Endothelial cell (in vitro differentiated cells): ENCODE measurements at regions not wholly inside any gene's neighbourhood (a gene's known extent, or its start where the extent isn't known, plus 50 kb on each side); places are given as distances from the start of the nearest gene placed in this dataset.
"Not testable (repeated sequence)": the region's sequence is repeated elsewhere in the genome, so short reads cannot be mapped to it uniquely, and the experiment has no call there.

Experiments
- DNase-seq: peaks from one replicate; pipeline ENCODE4 v3.0.0; 2021; ENCODE audit warnings: low spot score
- H3K27ac Mint-ChIP-seq: one replicate; pipeline ENCODE4 v1.8.0; 2021; ENCODE audit warnings: mixed read lengths, inconsistent platforms; ENCODE audit not compliant: unreplicated experiment
- H3K27me3 Mint-ChIP-seq: one replicate; pipeline ENCODE4 v1.8.0; 2021; ENCODE audit warnings: mild to moderate bottlenecking, moderate library complexity, mixed read lengths, inconsistent platforms; ENCODE audit not compliant: unreplicated experiment
- H3K36me3 Mint-ChIP-seq: one replicate; pipeline ENCODE4 v1.8.0; 2021; ENCODE audit warnings: mild to moderate bottlenecking, low read depth, mixed read lengths, inconsistent platforms; ENCODE audit not compliant: unreplicated experiment
- H3K4me1 Mint-ChIP-seq: one replicate; pipeline ENCODE4 v1.8.0; 2021; ENCODE audit warnings: mild to moderate bottlenecking, mixed read lengths, inconsistent platforms; ENCODE audit not compliant: unreplicated experiment
- H3K4me3 Mint-ChIP-seq: one replicate; pipeline ENCODE4 v1.8.0; 2021; ENCODE audit warnings: mild to moderate bottlenecking, mixed read lengths, inconsistent platforms; ENCODE audit not compliant: unreplicated experiment
- H3K9me3 Mint-ChIP-seq: one replicate; pipeline ENCODE4 v1.8.0; 2021; ENCODE audit warnings: mixed read lengths, inconsistent platforms; ENCODE audit not compliant: unreplicated experiment

DNA sequence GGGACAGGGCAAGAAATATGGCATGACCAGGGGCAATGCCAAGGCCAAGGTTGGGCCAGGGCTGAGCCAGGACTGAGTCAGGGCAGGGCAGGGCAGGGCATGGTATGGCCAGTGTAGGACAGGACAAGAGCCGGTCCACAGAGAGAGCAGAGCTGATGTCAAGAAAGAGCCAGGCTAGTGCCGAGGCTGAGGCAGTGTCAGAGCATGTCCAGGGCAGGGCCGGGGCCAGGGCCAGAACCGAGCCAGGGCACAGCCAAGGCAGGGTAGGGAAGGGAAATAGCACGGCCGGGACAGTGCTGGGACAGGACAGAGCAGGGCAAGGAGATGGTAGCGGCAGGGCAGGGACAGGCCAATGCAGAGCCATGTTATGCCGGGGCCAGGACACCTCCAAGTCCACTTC, 2875.1 kb downstream of the RPIA start:
- not testable (repeated sequence) for H3K27ac Mint-ChIP-seq, H3K4me3 Mint-ChIP-seq, H3K27me3 Mint-ChIP-seq, DNase-seq, H3K9me3 Mint-ChIP-seq, H3K4me1 Mint-ChIP-seq, H3K36me3 Mint-ChIP-seq

DNA sequence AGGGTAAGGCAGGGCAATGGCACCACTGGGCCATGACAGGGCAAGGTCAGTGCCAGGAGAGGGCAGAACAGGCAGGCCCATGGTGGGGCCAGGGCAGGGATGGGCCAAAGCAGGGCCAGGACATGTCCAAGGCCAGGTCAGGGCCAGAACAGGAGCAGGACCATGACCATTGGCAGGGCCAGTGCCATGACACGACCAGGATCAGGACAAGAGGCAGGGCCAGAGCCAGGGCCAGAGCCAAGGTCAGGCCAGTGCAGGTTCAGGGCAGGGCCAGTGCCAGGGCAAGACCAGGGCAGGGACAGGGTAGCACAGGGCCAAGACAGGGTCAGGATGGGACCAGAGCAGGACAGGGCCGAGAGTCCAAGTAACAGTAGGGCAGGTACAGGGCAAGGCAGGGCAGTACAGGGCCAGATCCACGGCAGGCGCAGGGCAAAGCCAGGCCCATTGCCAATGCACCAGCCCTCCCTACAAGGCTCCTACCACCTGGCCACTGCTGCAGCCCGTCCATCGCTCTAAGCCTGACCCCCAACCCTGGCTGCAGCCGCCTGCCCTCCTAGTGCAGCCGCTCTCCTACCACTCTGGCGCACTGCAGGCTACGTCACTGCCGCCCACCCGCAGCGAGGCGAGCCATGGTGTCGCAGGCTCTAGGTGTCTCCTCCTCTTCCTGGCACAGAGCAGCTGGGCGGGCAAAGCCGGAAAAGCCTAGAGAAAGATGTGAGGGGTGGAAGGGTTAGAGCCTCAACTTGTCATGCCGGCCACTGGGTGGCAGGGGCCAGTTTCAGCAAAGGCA, 2876.3 kb downstream of the RPIA start:
- H3K4me1 Mint-ChIP-seq, H3K27ac Mint-ChIP-seq, DNase-seq, H3K27me3 Mint-ChIP-seq, H3K36me3 Mint-ChIP-seq, H3K9me3 Mint-ChIP-seq, H3K4me3 Mint-ChIP-seq: not testable (repeated sequence)

GRCh38 chr2:91568391-91569338, 2877.2 kb downstream of the RPIA start:
- not testable (repeated sequence) for DNase-seq, H3K4me1 Mint-ChIP-seq, H3K27ac Mint-ChIP-seq, H3K4me3 Mint-ChIP-seq
- Mint-ChIP-seq H3K27me3 (peaks cover 14% of the 10 kb centered on the region), H3K36me3 (peaks cover 11% of the 10 kb centered on the region), H3K9me3 (peaks cover 11% of the 10 kb centered on the region)

DNA sequence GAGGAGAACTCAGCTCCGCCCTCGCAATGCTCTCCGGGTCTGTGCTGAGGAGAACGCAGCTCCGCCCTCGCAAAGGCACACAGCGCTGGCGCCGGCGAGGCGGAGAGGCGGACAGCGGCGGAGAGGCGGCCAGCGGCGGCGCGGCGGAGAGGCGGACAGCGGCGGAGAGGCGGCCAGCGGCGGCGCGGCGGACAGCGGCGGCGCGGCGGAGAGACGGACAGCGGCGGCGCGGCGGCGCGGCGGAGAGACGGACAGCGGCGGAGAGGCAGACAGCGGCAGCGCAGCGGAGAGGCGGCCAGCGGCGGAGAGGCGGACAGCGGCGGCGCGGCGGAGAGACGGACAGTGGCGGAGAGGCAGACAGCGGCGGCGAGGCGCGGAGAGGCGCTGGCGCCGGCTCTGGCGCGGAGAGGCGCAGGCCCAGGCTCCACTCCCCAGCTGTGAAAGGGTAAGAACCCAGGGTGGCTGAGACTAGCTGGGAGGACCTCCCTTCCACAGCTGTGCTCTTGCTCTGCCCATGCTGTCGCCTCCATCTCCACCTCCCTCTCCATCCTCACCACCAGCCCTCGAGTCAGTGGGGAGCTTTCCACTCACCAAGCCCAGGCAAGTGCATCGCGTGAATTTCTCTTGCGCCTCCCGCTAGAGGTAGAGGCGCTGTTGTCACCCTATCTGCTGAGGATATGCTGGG, 2879.9 kb downstream of the RPIA start:
- not testable (repeated sequence) for DNase-seq, H3K4me3 Mint-ChIP-seq, H3K4me1 Mint-ChIP-seq, H3K27ac Mint-ChIP-seq
- H3K9me3 Mint-ChIP-seq: peaks cover 16% of the 10 kb centered on the region
- peaks cover 15% of the 10 kb centered on the region for H3K27me3 Mint-ChIP-seq
- peaks cover 15% of the 10 kb centered on the region for H3K36me3 Mint-ChIP-seq

- Mint-ChIP-seq H3K9me3 (peaks cover 16% of the 10 kb centered on the region), H3K27me3 (peaks cover 11% of the 10 kb centered on the region), H3K27ac (peak overlapping the region; percentile 84), H3K36me3 (peaks cover 15% of the 10 kb centered on the region)
- not testable (repeated sequence) for H3K4me3 Mint-ChIP-seq, DNase-seq, H3K4me1 Mint-ChIP-seq
Measured at GRCh38 chr2:91573018-91573417, 2881.5 kb downstream of the RPIA start.

- peaks cover 16% of the 10 kb centered on the region for H3K9me3 Mint-ChIP-seq
Measured at GRCh38 chr2:91573755-91574154, 2882.3 kb downstream of the RPIA start.

GRCh38 chr2:91574255-91574654, 2882.8 kb downstream of the RPIA start:
- peaks cover 16% of the 10 kb centered on the region for H3K9me3 Mint-ChIP-seq
- H3K4me3 Mint-ChIP-seq, DNase-seq, H3K27ac Mint-ChIP-seq, H3K4me1 Mint-ChIP-seq, H3K27me3 Mint-ChIP-seq: not testable (repeated sequence)
- H3K36me3 Mint-ChIP-seq: peaks cover 15% of the 10 kb centered on the region

More at GRCh38 chr2:91573755-91574154, 2882.3 kb downstream of the RPIA start:
- not testable (repeated sequence) for H3K4me3 Mint-ChIP-seq, H3K27me3 Mint-ChIP-seq, DNase-seq, H3K27ac Mint-ChIP-seq, H3K4me1 Mint-ChIP-seq
- peaks cover 15% of the 10 kb centered on the region for H3K36me3 Mint-ChIP-seq

DNA sequence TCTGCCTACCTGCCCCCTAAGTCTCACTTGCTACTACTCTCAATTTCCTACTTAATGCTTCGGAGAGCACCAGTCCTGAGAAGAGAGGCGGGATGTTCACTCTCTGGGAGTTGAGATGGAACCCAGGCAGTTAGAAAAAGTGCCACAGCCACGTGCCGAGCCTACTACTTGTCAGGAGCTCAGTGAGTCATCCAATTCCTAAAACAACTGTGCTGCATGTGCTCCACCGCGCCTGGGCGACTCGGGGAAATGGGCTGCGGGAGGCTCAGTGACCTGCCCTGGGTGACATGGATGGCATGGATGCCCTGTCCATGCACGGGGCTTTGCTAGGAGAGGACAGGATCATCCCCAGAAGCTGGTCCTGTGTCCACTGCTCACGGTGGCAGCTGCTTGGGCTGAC, 2884.2 kb downstream of the RPIA start:
- H3K27me3 Mint-ChIP-seq, H3K27ac Mint-ChIP-seq, DNase-seq, H3K4me3 Mint-ChIP-seq, H3K4me1 Mint-ChIP-seq: not testable (repeated sequence)
- H3K36me3 Mint-ChIP-seq: peaks cover 15% of the 10 kb centered on the region
- H3K9me3 Mint-ChIP-seq: peaks cover 16% of the 10 kb centered on the region

- DNase-seq, H3K4me1 Mint-ChIP-seq, H3K4me3 Mint-ChIP-seq, H3K27me3 Mint-ChIP-seq, H3K27ac Mint-ChIP-seq: not testable (repeated sequence)
- Mint-ChIP-seq H3K36me3 (peaks cover 13% of the 10 kb centered on the region), H3K9me3 (peaks cover 14% of the 10 kb centered on the region)
Measured at GRCh38 chr2:91577406-91577805, 2885.9 kb downstream of the RPIA start.

DNA sequence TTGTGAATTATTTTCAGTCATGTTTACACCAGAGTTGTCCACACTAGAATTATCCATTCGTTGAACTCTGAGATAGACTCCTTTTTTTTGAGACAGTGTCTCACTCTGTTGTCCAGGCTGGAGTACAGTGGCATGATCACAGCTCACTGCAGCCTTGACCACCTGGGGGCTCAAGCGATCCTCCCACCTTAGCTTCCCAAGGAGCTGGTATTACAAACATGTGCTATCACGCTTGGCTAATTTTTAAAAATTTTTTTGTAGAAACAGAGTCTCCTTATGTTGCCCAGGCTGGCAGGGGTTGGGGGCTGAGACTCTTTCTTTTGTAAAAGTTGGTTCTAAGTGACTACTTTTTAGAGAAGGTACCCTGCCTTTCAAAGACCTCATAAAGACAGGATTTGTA, 2887.2 kb downstream of the RPIA start:
- not testable (repeated sequence) for H3K4me1 Mint-ChIP-seq, H3K4me3 Mint-ChIP-seq, H3K27me3 Mint-ChIP-seq, DNase-seq, H3K36me3 Mint-ChIP-seq, H3K27ac Mint-ChIP-seq
- H3K9me3 Mint-ChIP-seq: peaks cover 12% of the 10 kb centered on the region

DNA sequence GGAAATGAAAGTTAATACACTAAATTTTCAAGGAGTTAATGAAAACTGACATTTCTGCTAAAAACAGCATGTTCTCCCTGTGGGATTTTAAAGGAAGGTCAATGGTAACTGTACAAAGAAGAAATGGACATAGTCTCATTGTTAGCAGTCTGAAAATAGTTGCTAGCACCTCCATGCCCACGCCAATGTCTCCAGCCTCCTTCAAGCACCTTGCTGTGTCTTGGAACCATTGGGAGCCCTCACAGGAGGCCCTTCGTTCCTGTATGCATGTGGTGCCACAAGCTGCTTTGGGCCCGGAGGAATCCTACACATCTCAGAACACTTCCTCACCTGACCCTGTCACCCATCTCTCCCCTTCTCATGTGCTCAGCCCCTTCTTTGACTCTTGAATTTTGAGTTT, 2888.1 kb downstream of the RPIA start:
- H3K4me3 Mint-ChIP-seq, H3K27me3 Mint-ChIP-seq, H3K4me1 Mint-ChIP-seq, H3K27ac Mint-ChIP-seq, DNase-seq, H3K36me3 Mint-ChIP-seq: not testable (repeated sequence)
- H3K9me3 Mint-ChIP-seq: peaks cover 18% of the 10 kb centered on the region
